H1 (cell line): ENCODE measurements at regions not wholly inside any gene's neighbourhood (a gene's known extent, or its start where the extent isn't known, plus 50 kb on each side); places are given as distances from the start of the nearest gene placed in this dataset.

ENCODE experiments used
- EGR1 ChIP-seq: IDR thresholded peaks from 2 replicates; pipeline ENCODE4 v1.6.1; 2011; ENCODE audit warnings: low read depth, low read length, borderline replicate concordance
- EP300 ChIP-seq, 2 experiments: IDR thresholded peaks; 1 replicate in 1 of 2; 2 replicates in 1 of 2; pipeline ENCODE4 v1.6.1; 2011 to 2012; ENCODE audit warnings: low read depth in 2 of 2, low read length in 2 of 2, mild to moderate bottlenecking in 2 of 2, borderline replicate concordance in 1 of 2, inconsistent platforms in 1 of 2, moderate library complexity in 1 of 2
- EZH2 ChIP-seq: fragments of 200-600 bp; sonication (generic); IDR thresholded peaks from 2 replicates; pipeline ENCODE4 v1.7.1; 2012; ENCODE audit warnings: low read depth, mild to moderate bottlenecking, moderate library complexity, low read length, inconsistent platforms; ENCODE audit not compliant: severe bottlenecking
- KDM1A ChIP-seq: fragments of 200-600, 300-600 bp; sonication (generic); IDR thresholded peaks from 2 replicates; pipeline ENCODE4 v1.7.1; 2016; ENCODE audit warnings: mild to moderate bottlenecking, low read length, borderline replicate concordance
- MAFK ChIP-seq: IDR thresholded peaks from 2 replicates; pipeline ENCODE4 v1.6.1; 2012; ENCODE audit warnings: low read depth, mild to moderate bottlenecking, improper control_type of control experiment, low read length
- POLR2A ChIP-seq, 2 experiments: IDR thresholded peaks; 1 replicate in 1 of 2; 2 replicates in 1 of 2; pipeline ENCODE4 v1.6.1; 2011; ENCODE audit warnings: low read depth in 2 of 2, low read length in 2 of 2, mild to moderate bottlenecking in 2 of 2; ENCODE audit errors: control extremely low read depth in 1 of 2
- POU5F1 ChIP-seq: IDR thresholded peaks from 2 replicates; pipeline ENCODE4 v1.6.1; 2011; ENCODE audit warnings: low read depth, mild to moderate bottlenecking, low read length, moderate library complexity
- TAF1 ChIP-seq: IDR thresholded peaks from 2 replicates; pipeline ENCODE4 v1.6.1; 2011; ENCODE audit warnings: mild to moderate bottlenecking, low read depth, low read length
- TEAD4 ChIP-seq: IDR thresholded peaks from 2 replicates; pipeline ENCODE4 v1.6.1; 2012; ENCODE audit warnings: low read depth, low read length, inconsistent platforms, mixed read lengths
- TF ChIP-seq, protein P1 (sequence below), 3 experiments: IDR thresholded peaks; 1 replicate in 2 of 3; 2 replicates in 1 of 3; pipeline versions ENCODE4 v1.5.1 to v1.6.1; 2011; ENCODE audit warnings: low read length in 3 of 3, mild to moderate bottlenecking in 3 of 3, inconsistent platforms in 2 of 3, low read depth in 1 of 3, moderate library complexity in 1 of 3; ENCODE audit not compliant: insufficient read depth in 1 of 3; ENCODE audit errors: control extremely low read depth in 1 of 3
- TF ChIP-seq, protein P2 (sequence below): IDR thresholded peaks from 2 replicates; pipeline ENCODE4 v1.6.1; 2012; ENCODE audit warnings: inconsistent platforms

DNA sequence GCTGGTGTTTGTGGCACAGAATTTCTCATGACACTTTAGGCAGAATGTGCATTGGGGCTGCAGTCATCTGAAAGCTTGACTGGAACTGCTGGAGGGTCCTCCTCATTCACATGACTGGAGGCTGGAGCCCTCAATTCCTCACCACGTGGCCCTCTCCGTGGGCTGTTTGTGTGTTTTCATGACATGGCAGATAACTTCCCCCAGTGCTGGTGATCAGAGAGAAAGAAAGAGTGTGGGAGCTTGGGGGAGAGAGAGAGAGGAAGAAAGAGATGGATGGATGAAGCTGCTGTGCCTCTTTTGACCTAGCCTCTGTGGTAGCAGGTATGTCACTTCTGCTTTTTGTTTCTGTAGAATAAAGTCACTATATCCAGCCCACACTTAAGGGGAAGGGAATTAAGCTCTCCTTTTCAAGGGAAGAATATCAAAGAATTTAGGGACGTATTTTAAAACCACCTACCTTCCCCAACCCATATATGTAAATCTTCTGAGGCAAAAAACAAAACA lies 169.6 kb upstream of the IL12A start:
- TF ChIP-seq MAFK (no peak), POLR2A (IDR thresholded peaks at IDR 0.05; ENCODE audit: control extremely low read depth in 1 of 2, low read depth in 2 of 2, low read length in 2 of 2) (no peak), KDM1A (no peak), POU5F1 (no peak), EZH2 (no peak), TEAD4 (no peak), EGR1 (no peak), EP300 (IDR thresholded peaks at IDR 0.05; ENCODE audit: borderline replicate concordance in 1 of 2, low read depth in 2 of 2, low read length in 2 of 2) (no peak), TAF1 (no peak)
- TF ChIP-seq, protein P1, sequence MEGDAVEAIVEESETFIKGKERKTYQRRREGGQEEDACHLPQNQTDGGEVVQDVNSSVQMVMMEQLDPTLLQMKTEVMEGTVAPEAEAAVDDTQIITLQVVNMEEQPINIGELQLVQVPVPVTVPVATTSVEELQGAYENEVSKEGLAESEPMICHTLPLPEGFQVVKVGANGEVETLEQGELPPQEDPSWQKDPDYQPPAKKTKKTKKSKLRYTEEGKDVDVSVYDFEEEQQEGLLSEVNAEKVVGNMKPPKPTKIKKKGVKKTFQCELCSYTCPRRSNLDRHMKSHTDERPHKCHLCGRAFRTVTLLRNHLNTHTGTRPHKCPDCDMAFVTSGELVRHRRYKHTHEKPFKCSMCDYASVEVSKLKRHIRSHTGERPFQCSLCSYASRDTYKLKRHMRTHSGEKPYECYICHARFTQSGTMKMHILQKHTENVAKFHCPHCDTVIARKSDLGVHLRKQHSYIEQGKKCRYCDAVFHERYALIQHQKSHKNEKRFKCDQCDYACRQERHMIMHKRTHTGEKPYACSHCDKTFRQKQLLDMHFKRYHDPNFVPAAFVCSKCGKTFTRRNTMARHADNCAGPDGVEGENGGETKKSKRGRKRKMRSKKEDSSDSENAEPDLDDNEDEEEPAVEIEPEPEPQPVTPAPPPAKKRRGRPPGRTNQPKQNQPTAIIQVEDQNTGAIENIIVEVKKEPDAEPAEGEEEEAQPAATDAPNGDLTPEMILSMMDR (IDR thresholded peaks at IDR 0.05; ENCODE audit: control extremely low read depth in 1 of 3, insufficient read depth in 1 of 3, low read depth in 1 of 3, low read length in 3 of 3) = no peak
- TF ChIP-seq, protein P2, sequence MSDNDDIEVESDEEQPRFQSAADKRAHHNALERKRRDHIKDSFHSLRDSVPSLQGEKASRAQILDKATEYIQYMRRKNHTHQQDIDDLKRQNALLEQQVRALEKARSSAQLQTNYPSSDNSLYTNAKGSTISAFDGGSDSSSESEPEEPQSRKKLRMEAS = no peak
